Loucy (cell line): ENCODE measurements at regions not wholly inside any gene's neighbourhood (a gene's known extent, or its start where the extent isn't known, plus 50 kb on each side); places are given as distances from the start of the nearest gene placed in this dataset.

Source experiments
- H2AFZ ChIP-seq: fragments of 200-600 bp; sonication (generic); 2 replicates; pipeline ENCODE4 v1.6.0; 2016; ENCODE audit warnings: antibody characterized with exemption, mild to moderate bottlenecking, low read length, moderate library complexity
- H3F3A ChIP-seq: fragments of 200-600 bp; 2 replicates; pipeline ENCODE4 v1.6.0; 2016; ENCODE audit warnings: antibody characterized with exemption, low read depth, mild to moderate bottlenecking
- H3K27me3 ChIP-seq: fragments of 200-600 bp; sonication (generic); 2 replicates; pipeline ENCODE4 v1.6.1; 2014; ENCODE audit warnings: low read length, mild to moderate bottlenecking; ENCODE audit not compliant: insufficient read depth, poor library complexity, severe bottlenecking
- H3K36me3 ChIP-seq: fragments of 200-600 bp; sonication (generic); 2 replicates; pipeline ENCODE4 v1.6.1; 2016; ENCODE audit warnings: low read length; ENCODE audit not compliant: insufficient read depth
- H3K4me1 ChIP-seq: fragments of 200-600 bp; sonication (generic); 2 replicates; pipeline ENCODE4 v1.5.1; 2014; ENCODE audit warnings: low read length, mild to moderate bottlenecking; ENCODE audit not compliant: insufficient read depth, poor library complexity, severe bottlenecking
- H3K4me2 ChIP-seq: fragments of 200-600 bp; sonication (generic); 2 replicates; pipeline ENCODE4 v1.6.0; 2014; ENCODE audit warnings: antibody characterized with exemption, low read length, low read depth, mild to moderate bottlenecking; ENCODE audit not compliant: poor library complexity, severe bottlenecking
- H3K4me3 ChIP-seq: fragments of 200-600 bp; sonication (generic); 2 replicates; pipeline ENCODE4 v1.5.1; 2014; ENCODE audit warnings: low read length, mild to moderate bottlenecking, mixed read lengths; ENCODE audit not compliant: poor library complexity, severe bottlenecking
- H3K79me2 ChIP-seq: fragments of 200-600 bp; sonication (generic); 2 replicates; pipeline ENCODE4 v1.6.1; 2014; ENCODE audit warnings: low read length; ENCODE audit not compliant: insufficient read depth
- H3K9ac ChIP-seq: fragments of 200-600 bp; sonication (generic); 2 replicates; pipeline ENCODE4 v1.6.0; 2014; ENCODE audit warnings: mild to moderate bottlenecking, low read depth, low read length, moderate library complexity; ENCODE audit not compliant: poor library complexity, severe bottlenecking
- H3K9me2 ChIP-seq: fragments of 200-600 bp; sonication (generic); replicated peaks from 2 replicates; pipeline ENCODE4 v1.6.1; 2016; ENCODE audit warnings: low read depth, low read length, mixed read lengths
- H3K9me3 ChIP-seq: fragments of 200-600 bp; sonication (generic); 2 replicates; pipeline ENCODE4 v1.6.1; 2014; ENCODE audit warnings: mild to moderate bottlenecking, antibody characterized with exemption, low read length, low read depth; ENCODE audit not compliant: insufficient read depth
- H4K20me1 ChIP-seq: fragments of 200-600 bp; sonication (generic); 2 replicates; pipeline ENCODE4 v1.6.0; 2014; ENCODE audit warnings: antibody characterized with exemption, low read length, mild to moderate bottlenecking; ENCODE audit not compliant: insufficient read depth, poor library complexity, severe bottlenecking
- EZH2phosphoT487 ChIP-seq: fragments of 200-600 bp; IDR thresholded peaks from 2 replicates; pipeline ENCODE4 v1.6.1; 2018; ENCODE audit warnings: antibody characterized with exemption, mild to moderate bottlenecking, moderate library complexity, borderline replicate concordance
- TF ChIP-seq, protein P1 (sequence below): fragments of 200-600 bp; sonication (generic); conservative IDR thresholded peaks from 2 replicates; pipeline ENCODE4 v1.5.1; 2014; ENCODE audit warnings: mild to moderate bottlenecking, antibody characterized with exemption, low read length

GRCh38 chr6:92922216-92922806 is 497.0 kb downstream of the EPHA7 start:
- H3F3A ChIP-seq, result no peaks in the 10 kb centered on the region
- no peaks in the 10 kb centered on the region for H3K27me3 ChIP-seq
- no peak overlapping the region for H2AFZ ChIP-seq
- H3K9me3 ChIP-seq, result no peaks in the 10 kb centered on the region
- no peak overlapping the region for H3K4me3 ChIP-seq
- no peak for TF ChIP-seq EZH2phosphoT487
- TF ChIP-seq, protein P1, sequence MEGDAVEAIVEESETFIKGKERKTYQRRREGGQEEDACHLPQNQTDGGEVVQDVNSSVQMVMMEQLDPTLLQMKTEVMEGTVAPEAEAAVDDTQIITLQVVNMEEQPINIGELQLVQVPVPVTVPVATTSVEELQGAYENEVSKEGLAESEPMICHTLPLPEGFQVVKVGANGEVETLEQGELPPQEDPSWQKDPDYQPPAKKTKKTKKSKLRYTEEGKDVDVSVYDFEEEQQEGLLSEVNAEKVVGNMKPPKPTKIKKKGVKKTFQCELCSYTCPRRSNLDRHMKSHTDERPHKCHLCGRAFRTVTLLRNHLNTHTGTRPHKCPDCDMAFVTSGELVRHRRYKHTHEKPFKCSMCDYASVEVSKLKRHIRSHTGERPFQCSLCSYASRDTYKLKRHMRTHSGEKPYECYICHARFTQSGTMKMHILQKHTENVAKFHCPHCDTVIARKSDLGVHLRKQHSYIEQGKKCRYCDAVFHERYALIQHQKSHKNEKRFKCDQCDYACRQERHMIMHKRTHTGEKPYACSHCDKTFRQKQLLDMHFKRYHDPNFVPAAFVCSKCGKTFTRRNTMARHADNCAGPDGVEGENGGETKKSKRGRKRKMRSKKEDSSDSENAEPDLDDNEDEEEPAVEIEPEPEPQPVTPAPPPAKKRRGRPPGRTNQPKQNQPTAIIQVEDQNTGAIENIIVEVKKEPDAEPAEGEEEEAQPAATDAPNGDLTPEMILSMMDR, result no peak
- no peak overlapping the region for H3K9ac ChIP-seq
- no peaks in the 10 kb centered on the region for H4K20me1 ChIP-seq
- no peaks in the 10 kb centered on the region for H3K4me1 ChIP-seq
- H3K79me2 ChIP-seq, result no peaks in the 10 kb centered on the region
- no peaks in the 10 kb centered on the region for H3K9me2 ChIP-seq
- no peaks in the 10 kb centered on the region for H3K36me3 ChIP-seq
- H3K4me2 ChIP-seq, result no peak overlapping the region

DNA sequence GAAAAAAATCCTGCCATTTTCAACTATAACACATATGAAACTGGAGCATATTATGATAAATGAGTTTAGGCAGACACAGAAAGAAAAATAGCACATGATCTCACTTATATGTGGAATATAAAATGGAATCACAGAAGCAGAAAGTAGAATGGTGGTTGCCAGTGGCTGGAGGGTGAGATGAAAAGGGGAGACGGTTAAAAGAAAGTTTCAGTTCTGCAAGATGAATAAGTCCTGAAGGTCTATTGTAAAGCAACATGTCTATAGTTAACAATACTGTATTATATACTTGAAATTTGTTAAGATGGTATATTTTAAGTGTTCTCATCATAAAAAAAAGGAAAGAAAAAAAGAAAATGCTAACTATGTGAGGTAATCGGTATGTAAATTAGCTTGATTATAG is 503.9 kb downstream of the EPHA7 start:
- H3K9me3 ChIP-seq, result no peaks in the 10 kb centered on the region
- no peaks in the 10 kb centered on the region for H3K27me3 ChIP-seq
- no peak overlapping the region for H3K4me3 ChIP-seq
- no peak overlapping the region for H3K4me2 ChIP-seq
- H2AFZ ChIP-seq, result no peak overlapping the region
- peaks cover 15% of the 10 kb centered on the region for H3K4me1 ChIP-seq
- H3K36me3 ChIP-seq, result no peaks in the 10 kb centered on the region
- H3K9me2 ChIP-seq, result no peaks in the 10 kb centered on the region
- no peaks in the 10 kb centered on the region for H3K79me2 ChIP-seq
- H3K9ac ChIP-seq, result no peak overlapping the region
- H4K20me1 ChIP-seq, result no peaks in the 10 kb centered on the region
- H3F3A ChIP-seq, result 0 out of 2 replicates have a peak, but pooled peaks cover 3% of the 10 kb centered on the region
- no peak for TF ChIP-seq EZH2phosphoT487
- TF ChIP-seq, protein P1, result no peak

DNA sequence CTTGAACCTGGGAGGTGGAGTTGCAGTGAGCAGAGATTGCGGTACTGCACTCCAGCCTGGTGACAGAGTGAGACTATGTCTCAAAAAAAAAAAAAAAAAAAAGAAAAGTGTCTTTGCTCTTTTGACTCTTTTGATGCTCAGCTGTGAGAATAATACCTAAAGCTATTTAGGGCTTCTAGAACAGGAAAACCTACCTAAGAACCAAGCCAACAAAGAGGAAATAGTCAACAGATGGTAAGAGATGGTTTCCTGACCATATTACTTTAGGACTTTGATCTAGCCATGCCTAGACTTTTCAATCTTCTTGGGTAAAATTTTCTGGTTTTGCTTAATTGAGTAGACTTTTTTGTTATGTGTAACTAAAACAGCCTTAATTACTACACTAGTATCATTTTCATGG is 508.1 kb downstream of the EPHA7 start:
- H3K4me3 ChIP-seq, result peak overlapping the region; percentile 18
- no peaks in the 10 kb centered on the region for H3K9me3 ChIP-seq
- H4K20me1 ChIP-seq, result no peaks in the 10 kb centered on the region
- no peaks in the 10 kb centered on the region for H3K36me3 ChIP-seq
- H2AFZ ChIP-seq, result no peak overlapping the region
- 0 out of 2 replicates have a peak, but pooled peaks cover 3% of the 10 kb centered on the region for H3F3A ChIP-seq
- no peak overlapping the region for H3K9ac ChIP-seq
- H3K4me1 ChIP-seq, result peaks cover 23% of the 10 kb centered on the region
- H3K79me2 ChIP-seq, result no peaks in the 10 kb centered on the region
- H3K27me3 ChIP-seq, result no peaks in the 10 kb centered on the region
- peak overlapping the region; percentile 46 for H3K4me2 ChIP-seq
- no peaks in the 10 kb centered on the region for H3K9me2 ChIP-seq
- no peak for TF ChIP-seq EZH2phosphoT487
- TF ChIP-seq, protein P1, result no peak
